ENCODE measurements at regions not wholly inside any gene's neighbourhood (a gene's known extent, or its start where the extent isn't known, plus 50 kb on each side); places are given as distances from the start of the nearest gene placed in this dataset.

- TF ChIP-seq CTCF (IDR thresholded peaks at IDR 0.05) (no peak), POLR2A (IDR thresholded peaks at IDR 0.05) (no peak), POLR2AphosphoS5 (IDR thresholded peaks at IDR 0.05) (no peak), EP300 (IDR thresholded peaks at IDR 0.05; ENCODE audit: low read depth) (no peak)
Observed at GRCh38 chr2:111715987-111716904, 167.7 kb downstream of the ANAPC1 start.
